ENCODE measurements at regions not wholly inside any gene's neighbourhood (a gene's known extent, or its start where the extent isn't known, plus 50 kb on each side); places are given as distances from the start of the nearest gene placed in this dataset.

GRCh38 chr1:221429264-221429663 is 312.6 kb downstream of the DUSP10 start:
- DNase-seq = peak; percentile 69
- Histone ChIP-seq H3K4me3 (ENCODE audit: low read length) (no peak overlapping the region), H3K79me2 (ENCODE audit: low read length) (no peaks in the 10 kb centered on the region), H3F3A (ENCODE audit: low read length, unreplicated experiment) (no peaks in the 10 kb centered on the region), H3K4me2 (ENCODE audit: low read length) (no peak overlapping the region), H3K27ac (ENCODE audit: low read length) (no peak overlapping the region), H3K27me3 (ENCODE audit: low read length) (no peaks in the 10 kb centered on the region), H3K9ac (ENCODE audit: low read length) (no peak overlapping the region), H4K20me1 (ENCODE audit: low read length) (no peaks in the 10 kb centered on the region), H3K36me3 (ENCODE audit: low read depth, low read length) (no peaks in the 10 kb centered on the region), H3K9me2 (replicated peaks; ENCODE audit: low read length) (no peaks in the 10 kb centered on the region), H3K4me1 (ENCODE audit: insufficient read depth, low read length) (peaks cover 8% of the 10 kb centered on the region; the same call in 1 of the 2 replicates), H2AFZ (ENCODE audit: low read length) (no peak overlapping the region), H3K9me3 (ENCODE audit: low read length) (no peaks in the 10 kb centered on the region)
- no TSS peak for BruUV-seq (replicated peaks)
- ChIA-PET CTCF (no interaction called here), POLR2A (ENCODE audit: unreplicated experiment) (no interaction called here)
- TF ChIP-seq CTCF (conservative IDR thresholded peaks at IDR 0.05; ENCODE audit: low read depth, low read length) (no peak), EZH2phosphoT487 (IDR thresholded peaks at IDR 0.05; ENCODE audit: borderline replicate concordance, low read length) (no peak), EZH2 (IDR thresholded peaks at IDR 0.05; ENCODE audit: low read length, unreplicated experiment) (no peak)
- peak; percentile 51; the same call in 1 of the 2 replicates for ATAC-seq
- intact Hi-C loops (cut with micrococcal nuclease) = no loop called here

DNA sequence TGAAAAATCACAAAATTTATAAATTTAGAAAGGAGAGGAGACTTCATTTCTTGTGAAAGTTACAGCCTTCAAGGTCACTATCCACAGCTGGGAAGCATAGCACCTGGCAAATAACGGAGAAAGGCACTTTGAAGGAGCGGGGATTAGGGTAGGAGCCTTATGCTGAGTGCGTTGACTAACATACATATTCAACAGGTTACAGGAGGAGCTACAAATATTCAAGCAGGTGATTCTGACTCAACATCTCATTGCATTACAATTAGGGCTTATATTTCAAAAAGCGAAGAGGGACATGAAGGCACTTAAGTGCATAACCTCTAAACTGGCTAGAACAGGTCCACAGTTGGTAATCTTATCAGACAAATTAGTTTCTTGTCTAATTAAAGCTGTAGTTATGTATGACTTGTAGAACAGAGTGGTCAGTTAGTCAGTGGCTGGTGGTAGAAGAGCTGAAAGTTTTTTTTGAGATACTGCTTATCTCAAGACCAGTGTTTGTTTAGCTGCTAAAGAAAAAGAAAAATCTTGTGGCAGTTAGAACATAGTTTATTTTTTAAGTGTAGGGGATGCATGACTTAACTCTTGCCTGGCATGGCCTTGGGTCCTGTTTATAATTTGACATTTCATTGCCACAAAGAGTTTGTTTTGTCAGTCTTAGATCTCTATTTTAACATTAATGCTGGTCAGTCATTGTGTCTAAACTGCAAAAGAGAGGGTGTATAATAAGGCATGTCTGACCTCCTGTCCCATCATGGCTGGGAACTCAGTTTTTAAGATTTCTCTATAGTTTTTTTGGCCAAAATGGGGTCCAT is 311.5 kb downstream of the DUSP10 start:
- Histone ChIP-seq H3K9ac (ENCODE audit: low read length) (no peak overlapping the region), H3K9me3 (ENCODE audit: low read length) (no peaks in the 10 kb centered on the region), H4K20me1 (ENCODE audit: low read length) (no peaks in the 10 kb centered on the region), H3K27me3 (ENCODE audit: low read length) (no peaks in the 10 kb centered on the region), H3K36me3 (ENCODE audit: low read depth, low read length) (no peaks in the 10 kb centered on the region), H3K27ac (ENCODE audit: low read length) (no peak overlapping the region), H3F3A (ENCODE audit: low read length, unreplicated experiment) (no peaks in the 10 kb centered on the region), H3K79me2 (ENCODE audit: low read length) (no peaks in the 10 kb centered on the region), H3K9me2 (replicated peaks; ENCODE audit: low read length) (no peaks in the 10 kb centered on the region), H3K4me1 (ENCODE audit: insufficient read depth, low read length) (peaks cover 8% of the 10 kb centered on the region; the same call in 1 of the 2 replicates), H2AFZ (ENCODE audit: low read length) (no peak overlapping the region), H3K4me2 (ENCODE audit: low read length) (no peak overlapping the region), H3K4me3 (ENCODE audit: low read length) (no peak overlapping the region)
- no peak for DNase-seq
- no peak for TF ChIP-seq EZH2 (IDR thresholded peaks at IDR 0.05; ENCODE audit: low read length, unreplicated experiment)
- no peak for TF ChIP-seq EZH2phosphoT487 (IDR thresholded peaks at IDR 0.05; ENCODE audit: borderline replicate concordance, low read length)
- no peak for TF ChIP-seq CTCF (conservative IDR thresholded peaks at IDR 0.05; ENCODE audit: low read depth, low read length)
- ATAC-seq = no peak
- CTCF ChIA-PET = interaction anchor here (0.7 kb wide), 1 partner anchor 227 kb away, joined by 4 read pairs; no protein-coding TSS in a partner anchor
- no TSS peak for BruUV-seq (replicated peaks)
- intact Hi-C loops (cut with micrococcal nuclease) = loop anchor here (10.0 kb wide), 2 partner anchors 346 to 396 kb away; no protein-coding TSS in a partner anchor
- POLR2A ChIA-PET (ENCODE audit: unreplicated experiment) = no interaction called here

Data from PC-3 (cell line).